Activated CD8-positive, alpha-beta T cell treated with anti-CD3 and anti-CD28 coated beads, Interleukin-2, amount 10 ng/mL, durations not matched to agents 7 days and 5 days (primary cell): ENCODE measurements at regions not wholly inside any gene's neighbourhood (a gene's known extent, or its start where the extent isn't known, plus 50 kb on each side); places are given as distances from the start of the nearest gene placed in this dataset.
"Not testable (repeated sequence)": the region's sequence is repeated elsewhere in the genome, so short reads cannot be mapped to it uniquely, and the experiment has no call there.

ENCODE experiments used
- ATAC-seq: fragments of 150-1000 bp; cut with Tn5 transposase; one replicate; pipeline ENCODE4 v1.10.0; 2021; ENCODE audit warnings: moderate library complexity
- CTCF ChIA-PET: fragments of 350-600 bp; sonication (Branson Sonifier 250); formaldehyde crosslinking; loops from one replicate; lab custom pipeline; 2021; ENCODE audit warnings: antibody characterized with exemption; lab: Charles Lee
- POLR2A ChIA-PET: fragments of 350-600 bp; sonication (Branson Sonifier 250); formaldehyde crosslinking; loops from one replicate; lab custom pipeline; 2021; ENCODE audit warnings: antibody characterized with exemption; lab: Charles Lee
- DNase-seq: peaks from one replicate; pipeline ENCODE4 v3.0.0-alpha.2; 2020
- H3K27ac Mint-ChIP-seq: one replicate; pipeline ENCODE4 v1.8.0; 2021; ENCODE audit warnings: mild to moderate bottlenecking, mixed read lengths
- H3K27me3 Mint-ChIP-seq: one replicate; pipeline ENCODE4 v1.8.0; 2021; ENCODE audit warnings: low read depth, mixed read lengths
- H3K36me3 Mint-ChIP-seq: one replicate; pipeline ENCODE4 v1.8.0; 2021; ENCODE audit warnings: low read depth, mixed read lengths
- H3K4me1 Mint-ChIP-seq: one replicate; pipeline ENCODE4 v1.8.0; 2021; ENCODE audit warnings: low read depth, mixed read lengths
- H3K4me3 Mint-ChIP-seq: one replicate; pipeline ENCODE4 v1.8.0; 2021; ENCODE audit warnings: mild to moderate bottlenecking, mixed read lengths
- H3K9me3 Mint-ChIP-seq: one replicate; pipeline ENCODE4 v1.8.0; 2022; ENCODE audit warnings: mixed read lengths; ENCODE audit not compliant: insufficient read depth

DNA sequence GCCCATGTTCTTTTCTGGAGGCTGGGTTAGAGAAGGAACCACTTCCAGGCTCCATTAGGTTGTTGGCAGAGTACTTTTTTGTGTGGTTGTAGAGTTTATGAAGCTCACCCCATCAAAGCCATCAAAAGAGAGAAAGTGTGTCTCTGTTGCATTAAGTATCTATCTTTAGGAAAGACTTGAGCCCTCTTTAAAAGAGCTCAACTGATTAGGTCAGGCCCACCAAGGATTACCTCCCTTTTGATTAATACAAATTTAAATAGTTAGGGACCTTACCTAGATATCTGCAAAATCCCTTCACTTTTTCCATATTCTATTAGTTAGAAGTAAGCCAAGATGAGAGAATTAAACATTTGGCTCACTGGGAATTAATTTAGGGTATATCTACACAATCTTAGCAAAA lies 460.4 kb downstream of the PPARGC1A start:
- ATAC-seq: no peak
- Mint-ChIP-seq H3K4me3 (no peak overlapping the region), H3K4me1 (no peaks in the 10 kb centered on the region), H3K36me3 (no peaks in the 10 kb centered on the region), H3K9me3 (no peaks in the 10 kb centered on the region), H3K27me3 (no peaks in the 10 kb centered on the region), H3K27ac (no peak overlapping the region)
- CTCF ChIA-PET: no interaction called here
- POLR2A ChIA-PET: no interaction called here
- no peak for DNase-seq

DNA sequence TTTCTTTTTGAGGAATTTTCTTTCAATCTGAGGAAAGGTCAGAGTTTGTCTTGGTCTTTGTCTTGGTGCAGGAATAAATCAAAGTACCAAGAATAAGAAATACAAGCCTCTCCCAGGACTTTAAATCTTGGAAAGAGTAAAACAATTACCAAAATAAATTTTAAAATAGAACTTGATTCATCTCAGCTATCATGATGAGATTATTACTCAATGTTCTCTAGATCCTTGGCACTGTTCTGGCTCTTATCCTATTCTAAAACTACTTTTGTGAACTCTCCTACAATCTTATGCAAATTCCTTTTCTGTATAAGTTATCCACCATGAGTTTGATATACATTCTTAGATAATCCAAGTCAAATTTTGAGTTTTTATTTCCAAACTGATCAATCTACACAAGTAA lies 464.3 kb downstream of the PPARGC1A start:
- CTCF ChIA-PET: no interaction called here
- ATAC-seq (no peak), DNase-seq (no peak)
- H3K4me1 Mint-ChIP-seq: no peaks in the 10 kb centered on the region
- H3K36me3 Mint-ChIP-seq: no peaks in the 10 kb centered on the region
- no peaks in the 10 kb centered on the region for H3K27me3 Mint-ChIP-seq
- no peaks in the 10 kb centered on the region for H3K9me3 Mint-ChIP-seq
- H3K27ac Mint-ChIP-seq: no peak overlapping the region
- no peak overlapping the region for H3K4me3 Mint-ChIP-seq
- POLR2A ChIA-PET: no interaction called here

DNA sequence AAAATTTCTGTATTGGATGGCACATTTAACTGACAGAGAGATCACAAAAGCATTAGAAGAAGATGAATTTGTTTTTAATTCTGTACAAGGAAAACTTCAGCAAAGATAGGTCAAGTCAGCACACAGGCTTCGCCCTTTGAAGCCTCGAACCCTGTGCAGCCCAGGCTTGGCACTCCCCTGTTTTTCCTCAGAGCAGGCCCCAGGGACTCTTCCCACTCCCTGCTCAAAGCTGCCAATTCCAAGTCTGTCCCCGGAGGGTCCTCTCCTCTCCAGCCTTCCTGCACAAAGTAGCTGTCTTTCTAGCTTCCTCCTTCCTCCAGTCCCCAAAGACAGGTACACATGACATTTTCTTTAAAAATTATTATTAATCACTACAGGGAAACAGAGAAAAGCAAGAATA lies 466.3 kb downstream of the PPARGC1A start:
- no peak overlapping the region for H3K4me3 Mint-ChIP-seq
- no peak for ATAC-seq
- no peak overlapping the region for H3K27ac Mint-ChIP-seq
- no peaks in the 10 kb centered on the region for H3K36me3 Mint-ChIP-seq
- no peaks in the 10 kb centered on the region for H3K4me1 Mint-ChIP-seq
- ChIA-PET POLR2A (no interaction called here), CTCF (no interaction called here)
- DNase-seq: no peak
- no peaks in the 10 kb centered on the region for H3K9me3 Mint-ChIP-seq
- H3K27me3 Mint-ChIP-seq: no peaks in the 10 kb centered on the region

DNA sequence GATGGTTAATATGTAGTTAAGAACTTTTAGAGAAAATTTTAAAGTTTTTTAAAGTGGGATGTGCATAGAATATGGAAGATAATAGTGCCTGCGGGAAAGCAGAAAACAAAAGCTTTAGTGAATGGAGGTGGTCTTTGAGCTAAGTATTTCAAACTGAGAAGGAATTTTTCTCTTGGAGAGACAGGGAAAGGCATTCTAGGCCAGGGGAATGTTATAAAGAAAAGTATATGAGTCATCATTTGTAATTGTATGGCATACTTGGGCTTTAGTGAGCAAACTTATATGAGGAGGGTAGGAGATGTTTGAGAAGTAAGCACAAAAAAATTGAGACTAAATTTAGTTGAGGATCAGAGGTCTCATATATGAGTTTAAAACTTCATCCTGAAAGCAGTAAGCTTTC lies 467.0 kb downstream of the PPARGC1A start:
- POLR2A ChIA-PET: no interaction called here

DNA sequence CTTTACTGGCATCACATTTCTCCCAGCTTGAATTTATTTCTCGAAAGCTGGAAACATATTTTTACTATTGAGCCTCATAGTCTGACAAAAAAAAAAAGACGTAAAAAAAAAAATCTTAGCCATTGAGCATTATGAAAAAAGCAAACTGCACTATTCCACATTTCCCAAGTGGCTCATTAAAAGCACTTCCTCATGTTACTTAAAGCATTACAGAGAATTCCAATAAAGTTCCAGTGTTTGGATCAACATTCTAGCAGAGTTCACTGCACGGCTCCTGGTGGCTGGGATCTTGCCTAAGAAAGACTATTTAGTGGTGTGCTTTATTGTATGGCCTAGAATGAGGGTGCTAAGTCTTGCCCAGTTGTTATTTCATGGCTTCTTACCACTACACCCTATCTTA lies 476.2 kb downstream of the PPARGC1A start:
- H3K27ac Mint-ChIP-seq: no peak overlapping the region
- ChIA-PET POLR2A (no interaction called here), CTCF (no interaction called here)

More for the DNA sequence above, 467.0 kb downstream of the PPARGC1A start:
- Mint-ChIP-seq H3K4me1 (no peaks in the 10 kb centered on the region), H3K4me3 (no peak overlapping the region), H3K27me3 (no peaks in the 10 kb centered on the region), H3K9me3 (no peaks in the 10 kb centered on the region), H3K27ac (no peak overlapping the region), H3K36me3 (no peaks in the 10 kb centered on the region)
- CTCF ChIA-PET: no interaction called here
- DNase-seq: no peak
- ATAC-seq: no peak

DNA sequence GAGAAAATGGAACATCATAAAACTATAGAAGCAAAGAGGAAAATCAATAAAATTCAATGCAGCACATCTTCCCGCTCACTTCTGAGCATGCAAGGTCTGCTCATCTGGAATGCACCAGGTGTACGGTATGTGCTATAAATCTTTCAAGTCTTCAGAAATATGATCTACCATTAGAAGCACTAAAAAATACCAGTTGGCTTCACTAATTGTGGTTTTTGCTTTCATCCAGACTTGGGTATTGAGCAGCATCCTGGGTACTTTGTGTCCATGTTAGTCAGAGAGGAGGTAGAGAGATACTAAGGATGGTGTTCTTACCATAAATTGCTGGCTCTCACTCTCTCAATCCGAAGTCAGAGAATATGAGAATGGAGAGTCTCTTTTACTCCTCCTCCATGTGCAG lies 477.1 kb downstream of the PPARGC1A start:
- Mint-ChIP-seq H3K4me3 (no peak overlapping the region), H3K4me1 (no peaks in the 10 kb centered on the region), H3K36me3 (no peaks in the 10 kb centered on the region), H3K27me3 (no peaks in the 10 kb centered on the region), H3K27ac (no peak overlapping the region), H3K9me3 (peaks cover 5% of the 10 kb centered on the region)
- ATAC-seq (no peak), DNase-seq (no peak)
- CTCF ChIA-PET: no interaction called here
- POLR2A ChIA-PET: no interaction called here

More for the DNA sequence above, 476.2 kb downstream of the PPARGC1A start:
- no peaks in the 10 kb centered on the region for H3K36me3 Mint-ChIP-seq
- H3K27me3 Mint-ChIP-seq: no peaks in the 10 kb centered on the region
- H3K9me3 Mint-ChIP-seq: peaks cover 5% of the 10 kb centered on the region
- H3K4me1 Mint-ChIP-seq: no peaks in the 10 kb centered on the region
- H3K4me3 Mint-ChIP-seq: no peak overlapping the region
- ATAC-seq (no peak), DNase-seq (no peak)

DNA sequence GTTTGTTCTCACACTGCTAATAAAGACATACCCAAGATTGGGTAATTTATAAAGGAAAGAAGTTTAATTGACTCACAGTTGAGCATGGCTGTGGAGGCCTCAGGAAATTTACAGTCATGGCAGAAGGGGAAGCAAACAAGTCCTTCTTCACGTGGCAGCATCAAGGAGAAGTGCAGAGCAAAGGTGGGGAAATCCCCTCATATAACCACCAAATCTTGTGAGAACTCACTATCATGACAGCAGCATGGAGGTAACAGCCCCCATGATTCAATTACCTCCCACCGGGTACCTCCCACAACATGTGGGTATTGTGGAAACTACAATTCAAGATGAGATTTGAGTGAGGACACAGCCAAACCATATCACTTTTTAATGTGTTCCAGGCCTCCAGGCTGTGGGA lies 480.9 kb downstream of the PPARGC1A start:
- H3K4me1 Mint-ChIP-seq, H3K9me3 Mint-ChIP-seq, DNase-seq, ATAC-seq, POLR2A ChIA-PET, CTCF ChIA-PET, H3K27me3 Mint-ChIP-seq, H3K4me3 Mint-ChIP-seq, H3K36me3 Mint-ChIP-seq, H3K27ac Mint-ChIP-seq: not testable (repeated sequence)

DNA sequence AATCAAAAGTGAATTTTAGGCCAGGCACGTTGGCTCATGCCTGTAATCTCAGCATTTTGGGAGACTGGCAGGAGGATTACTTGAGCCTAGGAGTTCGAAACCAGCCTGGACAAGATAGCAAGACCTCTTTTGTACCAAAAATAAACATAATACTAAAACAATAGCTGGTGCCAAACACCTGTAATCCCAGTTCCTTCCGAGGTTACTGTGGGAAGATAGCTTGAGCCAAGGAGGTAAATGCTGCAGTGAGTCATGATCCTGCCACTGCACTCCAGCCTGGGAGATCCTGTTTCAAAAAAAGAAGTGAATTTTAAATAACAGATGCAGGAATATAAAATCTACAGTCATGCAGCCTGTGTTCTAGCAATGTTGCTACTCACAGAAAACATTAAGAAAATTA lies 488.3 kb downstream of the PPARGC1A start:
- no peak for ATAC-seq
- Mint-ChIP-seq H3K27ac (no peak overlapping the region), H3K4me1 (no peaks in the 10 kb centered on the region), H3K36me3 (no peaks in the 10 kb centered on the region), H3K27me3 (no peaks in the 10 kb centered on the region), H3K9me3 (peaks cover 6% of the 10 kb centered on the region), H3K4me3 (no peak overlapping the region)
- POLR2A ChIA-PET: no interaction called here
- CTCF ChIA-PET: no interaction called here
- no peak for DNase-seq

DNA sequence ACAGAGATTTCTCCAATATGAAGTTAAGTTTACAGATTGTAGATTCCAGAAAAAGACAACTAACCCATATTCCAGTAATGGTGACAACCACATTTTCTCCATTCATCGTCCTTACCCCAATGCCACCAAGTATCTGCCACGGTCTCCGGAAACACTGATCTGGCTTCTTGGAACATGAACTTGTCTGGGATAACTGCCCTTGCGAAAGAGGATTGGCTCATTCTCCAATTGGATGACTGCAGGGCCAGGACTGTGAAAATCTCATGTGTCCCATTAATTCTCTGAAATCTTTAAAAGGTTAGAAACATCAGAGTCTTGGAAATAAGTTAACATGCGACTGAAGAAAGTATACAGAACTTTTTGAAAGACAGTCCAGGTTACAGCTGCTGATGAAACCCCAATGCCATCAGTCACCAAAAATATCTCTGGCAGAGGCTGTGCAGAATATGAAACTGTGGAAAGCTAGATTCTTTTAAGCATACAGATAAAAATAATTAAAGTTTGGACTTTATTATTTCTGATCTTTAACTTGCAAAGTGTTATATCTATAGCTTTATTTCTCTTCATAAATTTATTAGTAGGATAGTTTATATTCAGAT lies 496.9 kb downstream of the PPARGC1A start:
- ATAC-seq (no peak), DNase-seq (no peak)
- H3K27me3 Mint-ChIP-seq: no peaks in the 10 kb centered on the region
- ChIA-PET CTCF (no interaction called here), POLR2A (no interaction called here)
- H3K27ac Mint-ChIP-seq: no peak overlapping the region
- H3K4me1 Mint-ChIP-seq: no peaks in the 10 kb centered on the region
- H3K4me3 Mint-ChIP-seq: no peak overlapping the region
- peaks cover 10% of the 10 kb centered on the region for H3K9me3 Mint-ChIP-seq
- H3K36me3 Mint-ChIP-seq: no peaks in the 10 kb centered on the region

DNA sequence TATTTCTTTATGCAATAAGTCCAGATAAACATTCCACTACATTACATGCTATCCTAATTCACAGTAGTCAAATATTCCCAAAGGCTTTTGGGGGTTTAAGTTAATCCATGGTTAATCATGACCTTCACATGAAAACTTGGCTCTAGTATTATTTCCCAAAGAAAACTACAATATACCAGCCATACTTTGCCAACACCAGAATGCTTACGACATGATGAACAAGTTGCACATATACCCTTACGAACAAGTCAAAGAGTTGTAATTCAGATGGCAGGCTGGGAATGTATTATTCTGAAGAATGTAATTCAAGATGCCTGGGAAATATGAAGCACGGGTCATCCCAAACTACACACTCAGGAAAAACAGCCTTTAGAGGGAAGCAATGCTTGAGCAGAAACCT lies 499.6 kb downstream of the PPARGC1A start:
- Mint-ChIP-seq H3K9me3 (peaks cover 4% of the 10 kb centered on the region), H3K36me3 (no peaks in the 10 kb centered on the region), H3K4me1 (no peaks in the 10 kb centered on the region), H3K27me3 (no peaks in the 10 kb centered on the region), H3K4me3 (no peak overlapping the region), H3K27ac (no peak overlapping the region)
- ChIA-PET POLR2A (no interaction called here), CTCF (no interaction called here)
- DNase-seq (no peak), ATAC-seq (no peak)

DNA sequence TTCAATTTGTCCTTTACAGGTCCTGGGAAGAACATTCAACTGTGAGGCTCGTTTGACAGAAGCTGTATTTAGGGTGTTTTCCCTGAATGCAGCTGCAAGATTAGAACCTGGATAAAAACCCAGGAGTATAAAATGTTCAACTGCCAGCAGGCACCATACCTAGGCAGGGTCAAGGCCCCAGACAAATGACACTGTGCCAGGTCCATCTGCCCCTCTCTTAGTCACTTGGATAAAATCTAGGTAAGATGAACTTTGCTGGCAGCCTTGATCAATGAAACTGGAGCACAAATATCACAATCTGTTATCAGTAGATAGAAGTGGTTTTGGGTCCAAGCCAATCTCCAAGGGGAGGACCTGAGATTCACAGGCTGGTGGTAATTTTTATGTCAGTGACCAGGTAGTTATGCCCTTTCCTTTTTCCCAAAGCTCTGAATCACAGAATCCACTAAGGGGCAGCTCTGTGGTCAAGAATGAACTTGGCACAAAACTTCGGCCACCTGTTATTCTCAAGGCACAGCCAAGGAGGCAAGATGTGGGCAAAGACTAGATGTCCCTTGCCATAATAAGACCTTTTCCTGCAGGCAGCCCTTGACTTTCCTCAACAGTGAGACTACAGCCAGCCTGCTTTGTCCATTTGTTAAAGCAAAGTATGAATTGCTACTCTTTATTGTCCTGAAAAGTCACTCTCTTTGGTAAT lies 501.0 kb downstream of the PPARGC1A start:
- no peaks in the 10 kb centered on the region for H3K9me3 Mint-ChIP-seq
- no peaks in the 10 kb centered on the region for H3K4me1 Mint-ChIP-seq
- H3K27ac Mint-ChIP-seq: no peak overlapping the region
- H3K27me3 Mint-ChIP-seq: no peaks in the 10 kb centered on the region
- DNase-seq (no peak), ATAC-seq (no peak)
- H3K4me3 Mint-ChIP-seq: no peak overlapping the region
- ChIA-PET CTCF (no interaction called here), POLR2A (no interaction called here)
- H3K36me3 Mint-ChIP-seq: no peaks in the 10 kb centered on the region

DNA sequence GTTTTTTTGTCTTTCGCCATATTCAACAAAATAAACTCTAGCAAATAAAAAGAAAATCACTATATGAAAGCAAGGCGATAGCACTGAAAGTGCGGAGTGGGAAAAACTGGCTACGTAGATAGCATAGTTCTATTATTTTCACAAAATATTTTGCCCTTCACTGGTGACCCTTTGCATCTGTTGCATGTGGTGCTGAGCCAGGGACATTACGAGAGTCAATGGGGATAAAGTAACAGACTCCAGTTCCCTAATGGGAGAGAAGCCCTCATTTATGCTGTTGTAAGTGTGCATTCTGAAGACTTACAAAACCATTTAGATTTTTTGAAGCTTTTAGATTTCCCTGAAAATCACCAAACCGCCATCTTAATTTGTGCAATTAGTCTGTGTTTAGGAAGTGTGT lies 501.6 kb downstream of the PPARGC1A start:
- DNase-seq (no peak), ATAC-seq (no peak)
- Mint-ChIP-seq H3K4me3 (no peak overlapping the region), H3K27ac (no peak overlapping the region), H3K36me3 (no peaks in the 10 kb centered on the region), H3K27me3 (no peaks in the 10 kb centered on the region), H3K9me3 (no peaks in the 10 kb centered on the region), H3K4me1 (no peaks in the 10 kb centered on the region)
- CTCF ChIA-PET: no interaction called here
- POLR2A ChIA-PET: no interaction called here

DNA sequence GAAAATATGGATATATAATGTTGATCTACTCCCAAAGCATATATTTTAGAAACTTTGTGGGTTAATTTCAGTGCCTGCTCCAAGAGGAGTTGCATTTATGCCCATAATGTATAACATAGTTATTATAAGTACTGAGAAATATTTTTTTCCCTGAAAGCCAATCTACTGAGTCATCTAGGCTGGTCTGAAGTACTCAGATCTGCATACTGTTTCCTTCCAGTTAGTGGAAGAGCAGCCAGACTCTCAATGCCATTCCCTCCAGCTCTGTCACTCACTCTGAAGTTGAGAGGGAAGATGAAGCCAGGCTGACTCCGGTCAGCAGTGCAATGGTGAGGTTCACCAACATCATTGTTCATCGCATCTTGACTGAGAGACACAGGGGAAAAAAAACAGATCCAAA lies 505.1 kb downstream of the PPARGC1A start:
- DNase-seq (no peak), ATAC-seq (no peak)
- no peak overlapping the region for H3K4me3 Mint-ChIP-seq
- POLR2A ChIA-PET: no interaction called here
- H3K4me1 Mint-ChIP-seq: no peaks in the 10 kb centered on the region
- CTCF ChIA-PET: no interaction called here
- no peaks in the 10 kb centered on the region for H3K36me3 Mint-ChIP-seq
- H3K27ac Mint-ChIP-seq: no peak overlapping the region
- no peaks in the 10 kb centered on the region for H3K9me3 Mint-ChIP-seq
- H3K27me3 Mint-ChIP-seq: no peaks in the 10 kb centered on the region
